ENCODE measurements at regions not wholly inside any gene's neighbourhood (a gene's known extent, or its start where the extent isn't known, plus 50 kb on each side); places are given as distances from the start of the nearest gene placed in this dataset.
"Not testable (repeated sequence)": the region's sequence is repeated elsewhere in the genome, so short reads cannot be mapped to it uniquely, and the experiment has no call there.

DNA sequence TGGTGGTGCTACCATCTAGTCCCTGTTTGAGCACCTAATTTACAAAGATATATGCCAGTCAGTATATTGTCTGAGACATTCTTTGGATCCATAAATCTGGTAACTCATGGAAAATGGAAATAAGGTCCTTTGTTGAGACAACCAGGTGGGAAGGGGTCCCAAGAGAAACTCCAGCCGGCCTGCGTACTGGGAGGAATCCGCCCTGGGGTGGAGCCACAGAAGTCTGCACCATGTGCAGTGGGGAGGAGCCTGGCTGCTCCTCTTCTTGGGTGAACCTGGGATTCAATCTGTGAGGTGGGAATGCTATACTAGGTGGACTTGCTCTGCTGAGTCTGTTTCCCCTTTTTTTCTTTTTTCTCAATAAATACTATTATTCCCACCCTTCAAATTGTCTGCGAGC lies 339.2 kb upstream of the TNRC6C start:
- no TSS peak for BruUV-seq (replicated peaks)
- ChIA-PET POLR2A (ENCODE audit: unreplicated experiment) (no interaction called here), CTCF (no interaction called here)
- H3K36me3 ChIP-seq (ENCODE audit: low read depth), result no peaks in the 10 kb centered on the region
- H2AFZ ChIP-seq, result no peak overlapping the region
- no peaks in the 10 kb centered on the region for H3K79me2 ChIP-seq (ENCODE audit: low read depth)
- no peak overlapping the region for H3K27ac ChIP-seq
- peaks cover 59% of the 10 kb centered on the region for H3K27me3 ChIP-seq (ENCODE audit: insufficient read depth, low read depth)
- intact Hi-C loops (cut with micrococcal nuclease; ENCODE audit: unreplicated experiment), result no loop called here
- no peak overlapping the region for H3K4me3 ChIP-seq
- H3K9me2 ChIP-seq (ENCODE audit: insufficient read depth), result no peaks in the 10 kb centered on the region
- no peaks in the 10 kb centered on the region for H3K4me1 ChIP-seq (replicated peaks; ENCODE audit: insufficient read depth)
- H3F3A ChIP-seq (ENCODE audit: insufficient read depth, low read depth), result no peaks in the 10 kb centered on the region
- H3K4me2 ChIP-seq, result no peak overlapping the region
- no peaks in the 10 kb centered on the region for H4K20me1 ChIP-seq (ENCODE audit: insufficient read depth)
- no peak for DNase-seq
- no peaks in the 10 kb centered on the region for H3K9me3 ChIP-seq (ENCODE audit: insufficient read depth, low read depth)
- no peak for TF ChIP-seq EZH2 (IDR thresholded peaks at IDR 0.05; ENCODE audit: low read depth)
- TF ChIP-seq, protein P1, sequence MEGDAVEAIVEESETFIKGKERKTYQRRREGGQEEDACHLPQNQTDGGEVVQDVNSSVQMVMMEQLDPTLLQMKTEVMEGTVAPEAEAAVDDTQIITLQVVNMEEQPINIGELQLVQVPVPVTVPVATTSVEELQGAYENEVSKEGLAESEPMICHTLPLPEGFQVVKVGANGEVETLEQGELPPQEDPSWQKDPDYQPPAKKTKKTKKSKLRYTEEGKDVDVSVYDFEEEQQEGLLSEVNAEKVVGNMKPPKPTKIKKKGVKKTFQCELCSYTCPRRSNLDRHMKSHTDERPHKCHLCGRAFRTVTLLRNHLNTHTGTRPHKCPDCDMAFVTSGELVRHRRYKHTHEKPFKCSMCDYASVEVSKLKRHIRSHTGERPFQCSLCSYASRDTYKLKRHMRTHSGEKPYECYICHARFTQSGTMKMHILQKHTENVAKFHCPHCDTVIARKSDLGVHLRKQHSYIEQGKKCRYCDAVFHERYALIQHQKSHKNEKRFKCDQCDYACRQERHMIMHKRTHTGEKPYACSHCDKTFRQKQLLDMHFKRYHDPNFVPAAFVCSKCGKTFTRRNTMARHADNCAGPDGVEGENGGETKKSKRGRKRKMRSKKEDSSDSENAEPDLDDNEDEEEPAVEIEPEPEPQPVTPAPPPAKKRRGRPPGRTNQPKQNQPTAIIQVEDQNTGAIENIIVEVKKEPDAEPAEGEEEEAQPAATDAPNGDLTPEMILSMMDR (conservative IDR thresholded peaks at IDR 0.05), result no peak

DNA sequence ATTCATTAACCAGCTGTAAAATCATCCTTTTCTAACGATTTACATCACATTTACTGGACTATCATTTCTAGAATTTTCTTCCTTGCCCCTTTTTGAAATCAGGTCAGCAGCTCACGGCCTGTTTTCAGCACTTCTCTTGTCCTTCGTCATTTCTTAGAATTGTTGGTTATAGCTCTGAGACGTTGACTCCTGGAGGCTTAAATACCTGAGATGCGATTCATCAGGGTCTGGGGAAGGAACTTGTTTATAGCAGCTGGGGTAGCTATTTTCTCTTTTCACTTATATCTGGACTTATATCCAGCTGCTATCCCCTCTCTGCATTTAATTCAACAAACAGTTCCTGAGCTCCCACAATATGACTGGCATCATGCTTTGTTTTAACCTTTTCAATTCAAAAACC lies 338.7 kb upstream of the TNRC6C start:
- H3K9me2 ChIP-seq (ENCODE audit: insufficient read depth), result no peaks in the 10 kb centered on the region
- no peaks in the 10 kb centered on the region for H3K36me3 ChIP-seq (ENCODE audit: low read depth)
- no peaks in the 10 kb centered on the region for H4K20me1 ChIP-seq (ENCODE audit: insufficient read depth)
- no peak overlapping the region for H3K27ac ChIP-seq
- H3K4me2 ChIP-seq, result no peak overlapping the region
- TF ChIP-seq, protein P1 (conservative IDR thresholded peaks at IDR 0.05), result no peak
- no peaks in the 10 kb centered on the region for H3K79me2 ChIP-seq (ENCODE audit: low read depth)
- H3F3A ChIP-seq (ENCODE audit: insufficient read depth, low read depth), result no peaks in the 10 kb centered on the region
- no peaks in the 10 kb centered on the region for H3K4me1 ChIP-seq (replicated peaks; ENCODE audit: insufficient read depth)
- no peak overlapping the region for H2AFZ ChIP-seq
- BruUV-seq (replicated peaks), result no TSS peak
- no peak overlapping the region for H3K4me3 ChIP-seq
- H3K27me3 ChIP-seq (ENCODE audit: insufficient read depth, low read depth), result peaks cover 61% of the 10 kb centered on the region
- ChIA-PET CTCF (no interaction called here), POLR2A (ENCODE audit: unreplicated experiment) (no interaction called here)
- no peaks in the 10 kb centered on the region for H3K9me3 ChIP-seq (ENCODE audit: insufficient read depth, low read depth)
- intact Hi-C loops (cut with micrococcal nuclease; ENCODE audit: unreplicated experiment), result no loop called here
- DNase-seq, result no peak

DNA sequence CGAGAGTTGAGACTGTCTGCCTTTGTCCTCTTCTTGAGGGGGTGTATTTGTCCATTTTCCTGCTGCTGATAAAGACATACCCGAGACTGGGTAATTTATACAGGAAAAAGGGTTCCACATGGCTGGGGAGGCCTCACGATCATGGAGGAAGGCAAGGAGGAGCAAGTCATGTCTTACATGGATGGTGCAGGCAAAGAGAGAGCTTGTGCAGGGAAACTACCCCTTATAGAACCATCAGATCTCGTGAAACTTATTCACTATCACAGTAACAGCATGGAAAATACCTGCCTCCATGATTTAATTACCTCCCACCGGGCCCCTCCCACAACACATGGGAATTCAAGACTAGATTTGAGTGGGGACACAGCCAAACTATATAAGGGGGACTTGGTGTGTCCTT lies 338.2 kb upstream of the TNRC6C start:
- H3K4me1 ChIP-seq (replicated peaks; ENCODE audit: insufficient read depth), result no peaks in the 10 kb centered on the region
- no peaks in the 10 kb centered on the region for H4K20me1 ChIP-seq (ENCODE audit: insufficient read depth)
- DNase-seq, result no peak
- intact Hi-C loops (cut with micrococcal nuclease; ENCODE audit: unreplicated experiment), result no loop called here
- H3F3A ChIP-seq (ENCODE audit: insufficient read depth, low read depth), result no peaks in the 10 kb centered on the region
- H3K9me3 ChIP-seq (ENCODE audit: insufficient read depth, low read depth), result no peaks in the 10 kb centered on the region
- no peaks in the 10 kb centered on the region for H3K36me3 ChIP-seq (ENCODE audit: low read depth)
- no peak overlapping the region for H3K4me3 ChIP-seq
- H3K79me2 ChIP-seq (ENCODE audit: low read depth), result no peaks in the 10 kb centered on the region
- no peak overlapping the region for H3K4me2 ChIP-seq
- no TSS peak for BruUV-seq (replicated peaks)
- no peaks in the 10 kb centered on the region for H3K9me2 ChIP-seq (ENCODE audit: insufficient read depth)
- H2AFZ ChIP-seq, result no peak overlapping the region
- TF ChIP-seq, protein P1 (conservative IDR thresholded peaks at IDR 0.05), result no peak
- no peak for TF ChIP-seq EZH2 (IDR thresholded peaks at IDR 0.05; ENCODE audit: low read depth)
- ChIA-PET POLR2A (ENCODE audit: unreplicated experiment) (no interaction called here), CTCF (no interaction called here)
- peaks cover 61% of the 10 kb centered on the region for H3K27me3 ChIP-seq (ENCODE audit: insufficient read depth, low read depth)
- H3K27ac ChIP-seq, result no peak overlapping the region

DNA sequence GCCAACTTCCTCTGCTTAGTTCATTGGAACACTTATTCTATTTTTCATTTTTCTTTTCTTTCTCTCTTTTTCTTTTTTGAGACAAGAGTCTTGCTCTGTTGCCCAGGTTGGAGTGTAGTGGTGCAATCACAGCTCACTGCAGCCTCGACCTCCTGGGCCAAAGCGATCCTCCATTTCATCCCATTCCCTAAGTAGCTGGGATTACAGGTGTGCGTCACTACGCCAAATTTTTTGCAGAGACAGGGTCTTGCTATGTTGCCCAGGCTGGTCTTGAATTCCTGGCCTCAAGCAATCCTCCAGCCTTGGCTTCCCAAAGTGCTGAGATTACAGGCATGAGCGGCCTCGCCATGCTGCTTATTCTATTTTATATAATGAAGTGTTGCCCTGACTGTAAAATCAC lies 336.4 kb upstream of the TNRC6C start:
- H3K27ac ChIP-seq; intact Hi-C loops (cut with micrococcal nuclease; ENCODE audit: unreplicated experiment): not testable (repeated sequence)

More for the DNA sequence above, 336.4 kb upstream of the TNRC6C start:
- H3K4me2 ChIP-seq; POLR2A ChIA-PET (ENCODE audit: unreplicated experiment); H3K9me2 ChIP-seq (ENCODE audit: insufficient read depth); DNase-seq; H3K4me3 ChIP-seq; H3K9me3 ChIP-seq (ENCODE audit: insufficient read depth, low read depth); H4K20me1 ChIP-seq (ENCODE audit: insufficient read depth); CTCF ChIA-PET; H3K4me1 ChIP-seq (replicated peaks; ENCODE audit: insufficient read depth); H3K36me3 ChIP-seq (ENCODE audit: low read depth); H2AFZ ChIP-seq; H3K79me2 ChIP-seq (ENCODE audit: low read depth); BruUV-seq (replicated peaks); H3F3A ChIP-seq (ENCODE audit: insufficient read depth, low read depth): not testable (repeated sequence)
- peaks cover 58% of the 10 kb centered on the region for H3K27me3 ChIP-seq (ENCODE audit: insufficient read depth, low read depth)
